Inferior parietal cortex (tissue), 1 donor: ENCODE measurements at regions not wholly inside any gene's neighbourhood (a gene's known extent, or its start where the extent isn't known, plus 50 kb on each side); places are given as distances from the start of the nearest gene placed in this dataset.
"Not testable (repeated sequence)": the region's sequence is repeated elsewhere in the genome, so short reads cannot be mapped to it uniquely, and the experiment has no call there.

Experiments
- DNase-seq: peaks from one replicate; pipeline ENCODE4 v3.0.0-alpha.2; 2016; ENCODE audit errors: extremely low spot score

DNA sequence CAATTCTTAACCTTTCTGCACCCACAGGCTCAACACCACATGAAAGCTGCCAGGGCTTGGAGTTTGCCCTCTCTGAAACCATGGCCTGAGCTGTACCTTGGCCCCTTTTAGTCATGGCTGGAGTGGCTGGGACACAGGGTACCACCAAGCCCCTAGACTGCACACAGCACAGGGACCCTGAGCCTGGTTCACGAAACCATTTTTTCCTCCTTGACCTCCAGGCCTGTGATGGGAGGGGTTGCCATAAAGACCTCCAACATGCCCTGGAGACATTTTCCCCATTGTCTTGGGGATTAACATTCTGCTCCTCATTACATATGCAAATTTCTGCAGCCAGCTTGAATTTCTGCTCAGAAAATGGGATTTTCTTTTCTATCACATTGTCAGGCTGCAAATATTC, 113.4 kb downstream of the XPNPEP1 start:
- DNase-seq = not testable (repeated sequence)

- DNase-seq = not testable (repeated sequence)
Measured at GRCh38 chr10:109801191-109801590, 122.1 kb downstream of the XPNPEP1 start.

DNA sequence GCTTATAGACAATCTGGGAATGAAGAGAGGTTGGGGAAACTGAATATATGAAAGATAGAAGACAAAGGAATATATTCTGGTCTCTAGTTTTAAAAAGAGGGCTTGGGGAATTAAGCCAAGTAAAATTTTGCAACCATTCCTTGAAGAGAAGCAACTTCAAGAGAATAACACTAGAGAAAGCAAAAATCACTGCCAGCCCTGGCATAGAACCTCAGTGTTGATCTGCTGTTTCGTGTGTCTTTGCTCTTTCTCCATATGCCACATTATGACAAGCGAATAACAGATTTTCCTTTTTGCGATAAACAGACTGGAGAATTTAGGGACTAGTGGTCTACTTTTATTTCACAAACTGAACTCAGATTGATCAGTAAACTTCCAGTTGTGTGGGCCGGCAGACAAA, 132.7 kb downstream of the XPNPEP1 start:
- DNase-seq = no peak

GRCh38 chr10:109784236-109784635, 139.1 kb downstream of the XPNPEP1 start:
- no peak for DNase-seq

DNA sequence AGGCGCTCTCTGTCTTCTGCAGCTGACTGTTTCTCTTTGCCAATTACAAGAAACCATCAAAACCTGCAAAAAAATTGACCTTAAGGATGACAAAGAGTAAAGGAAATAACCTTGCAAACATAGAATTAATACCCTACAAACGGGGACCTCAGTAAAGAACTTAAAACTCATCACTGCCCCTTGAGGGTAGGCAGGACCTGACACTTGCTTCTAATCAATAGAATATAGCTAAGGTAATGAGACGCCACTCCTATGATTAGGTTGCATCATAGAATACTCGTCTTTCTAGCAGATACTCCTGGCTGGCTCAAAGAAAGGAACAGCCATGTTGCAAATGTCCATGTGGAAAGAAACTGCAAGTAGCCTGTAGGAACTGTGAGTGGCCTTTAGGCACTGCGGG, 140.0 kb downstream of the XPNPEP1 start:
- no peak for DNase-seq

DNA sequence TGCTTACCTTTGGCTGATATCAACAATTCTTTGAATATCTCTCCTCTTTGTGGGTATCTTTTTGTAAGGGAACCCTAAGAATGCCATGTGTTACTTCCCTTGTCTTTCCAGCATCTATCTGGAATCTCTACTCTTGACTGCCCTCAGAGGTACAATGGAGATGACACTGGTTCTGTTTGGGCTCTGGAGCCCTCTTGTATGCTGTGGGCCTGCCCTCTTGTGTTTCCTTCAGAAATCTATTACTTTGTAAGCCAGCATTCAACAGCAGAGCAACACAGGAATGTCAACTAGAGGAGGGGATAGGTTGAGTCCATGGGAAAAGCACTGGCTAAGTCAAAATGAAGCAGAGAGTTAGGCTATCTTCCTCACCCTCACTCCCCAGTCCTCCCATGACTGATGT, 142.3 kb downstream of the XPNPEP1 start:
- no peak for DNase-seq

- no peak for DNase-seq
Measured at GRCh38 chr10:109778993-109779392, 144.3 kb downstream of the XPNPEP1 start.

GRCh38 chr10:109774121-109774440, 149.2 kb downstream of the XPNPEP1 start:
- no peak for DNase-seq

- DNase-seq = peak; percentile 61
Measured at GRCh38 chr10:109773288-109774120, 149.8 kb downstream of the XPNPEP1 start.

GRCh38 chr10:109770663-109771062, 152.6 kb downstream of the XPNPEP1 start:
- DNase-seq = no peak

DNA sequence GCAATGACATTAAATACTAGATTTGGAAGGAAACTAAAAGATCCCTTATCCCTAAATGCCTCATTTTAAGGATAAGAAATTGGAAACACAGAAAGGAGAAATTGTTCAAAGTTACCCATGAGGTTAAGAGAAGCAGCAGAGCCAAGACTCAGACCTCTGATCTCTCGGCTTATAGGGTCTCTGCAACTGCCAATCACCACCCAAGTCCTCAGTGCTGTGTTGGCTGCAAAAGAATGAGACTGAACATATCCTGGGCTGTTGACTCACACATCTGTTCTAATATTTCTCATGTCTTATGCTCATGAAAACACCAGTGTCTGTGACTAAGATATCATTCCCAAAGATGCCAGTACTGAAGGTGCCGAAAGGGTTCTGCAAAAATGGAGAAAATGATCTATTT, 153.3 kb downstream of the XPNPEP1 start:
- no peak for DNase-seq

GRCh38 chr10:109765838-109766237, 157.5 kb downstream of the XPNPEP1 start:
- DNase-seq = no peak

DNA sequence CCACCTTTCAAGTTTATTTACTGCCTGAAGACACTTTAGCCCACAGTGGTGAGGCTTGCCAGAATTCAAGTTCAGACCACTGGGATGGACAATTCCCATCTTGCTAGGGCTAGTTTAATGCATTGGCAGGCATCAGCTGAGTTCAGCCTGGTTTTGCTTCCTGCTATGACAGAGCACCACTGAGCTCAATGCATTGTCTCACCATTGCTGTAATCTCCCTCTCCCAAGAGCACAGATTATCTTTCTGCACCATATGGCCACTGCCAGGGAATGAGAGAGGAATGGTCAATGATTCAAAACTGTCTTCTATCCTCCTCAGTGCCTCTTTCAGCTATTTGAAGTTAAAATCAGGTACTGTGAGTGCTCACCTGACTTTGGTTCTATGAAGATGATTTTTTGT, 160.8 kb downstream of the XPNPEP1 start:
- DNase-seq = no peak

- DNase-seq = not testable (repeated sequence)
Measured at GRCh38 chr10:109757670-109758069, 165.6 kb downstream of the XPNPEP1 start.

DNA sequence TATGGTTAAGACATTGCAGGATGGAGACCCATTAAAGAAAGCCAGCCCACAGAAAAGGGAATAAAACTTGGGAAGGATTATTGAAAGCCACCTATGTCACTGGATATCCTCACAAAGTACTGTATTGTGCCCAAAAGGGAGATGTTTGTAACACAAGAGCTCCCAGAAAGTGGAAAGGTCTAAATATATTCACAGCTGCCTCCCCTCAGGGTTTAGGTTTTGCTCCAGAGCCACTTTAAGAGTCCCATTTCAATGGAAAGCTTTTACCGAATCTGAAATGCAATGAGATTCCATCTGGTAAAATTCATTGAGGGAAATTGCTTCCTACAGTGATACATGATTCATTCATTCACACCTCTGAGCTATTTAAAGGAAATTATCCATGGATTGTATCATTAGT, 176.4 kb downstream of the XPNPEP1 start:
- peak; percentile 26 for DNase-seq

DNA sequence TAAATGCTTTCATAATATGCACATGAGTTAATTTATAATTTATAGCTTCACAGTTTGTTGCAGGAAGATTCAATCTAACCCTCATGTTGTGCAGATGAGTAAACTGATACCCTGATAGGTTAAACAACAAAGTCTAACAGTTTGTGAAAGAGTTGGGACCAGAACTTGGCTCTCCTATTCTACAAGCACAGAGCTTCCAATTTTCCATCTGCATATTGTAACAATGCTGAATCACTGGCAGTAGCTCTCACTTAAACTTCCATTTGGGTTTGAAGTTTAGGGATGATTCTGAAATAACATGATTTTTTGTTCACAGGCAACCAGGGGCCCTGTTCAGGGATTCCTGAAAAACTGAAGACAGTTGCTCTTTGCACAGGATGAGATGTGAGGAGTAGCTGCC, 179.3 kb downstream of the XPNPEP1 start:
- DNase-seq = no peak

DNA sequence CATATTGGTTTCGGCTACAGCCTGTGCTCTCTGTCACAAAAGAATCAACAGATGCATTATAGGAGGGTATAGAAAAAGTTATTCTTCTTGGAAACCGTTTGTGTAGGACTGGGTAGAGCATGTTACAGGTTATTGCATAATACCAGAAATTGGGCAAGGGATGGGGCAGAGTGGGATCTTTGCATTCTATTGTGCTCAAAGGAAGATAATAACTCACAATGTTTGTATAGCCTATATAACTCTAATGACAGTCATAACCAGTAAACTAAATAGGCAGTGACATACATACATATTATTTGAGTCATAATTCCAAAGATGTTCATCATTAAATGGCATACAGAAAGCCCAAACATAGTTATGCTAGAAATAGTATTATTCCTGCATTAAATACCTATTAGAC, 179.7 kb downstream of the XPNPEP1 start:
- no peak for DNase-seq

GRCh38 chr10:109743146-109743545, 180.2 kb downstream of the XPNPEP1 start:
- DNase-seq = no peak

GRCh38 chr10:109741712-109742111, 181.6 kb downstream of the XPNPEP1 start:
- no peak for DNase-seq

DNA sequence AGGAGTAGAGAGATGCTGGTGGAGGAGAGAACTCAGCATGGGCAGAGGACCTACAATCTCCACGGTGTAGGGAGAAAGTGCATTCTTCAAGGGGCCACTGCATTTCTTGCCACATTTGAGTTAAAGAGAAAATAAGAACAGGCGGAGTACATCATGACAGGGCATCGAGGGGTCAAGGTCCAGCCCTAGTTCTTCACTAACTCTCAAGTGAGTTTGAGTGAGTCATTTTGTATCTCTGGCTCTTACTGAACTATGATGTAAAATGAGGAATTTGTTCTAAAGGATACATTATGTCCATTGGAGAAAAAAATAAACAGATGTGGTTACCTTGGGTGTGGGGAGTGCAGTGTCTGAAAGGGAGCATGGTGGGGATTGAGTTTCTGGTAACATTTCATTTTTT, 182.9 kb downstream of the XPNPEP1 start:
- DNase-seq = no peak

- no peak for DNase-seq
Measured at GRCh38 chr10:109737626-109738025, 185.7 kb downstream of the XPNPEP1 start.

DNA sequence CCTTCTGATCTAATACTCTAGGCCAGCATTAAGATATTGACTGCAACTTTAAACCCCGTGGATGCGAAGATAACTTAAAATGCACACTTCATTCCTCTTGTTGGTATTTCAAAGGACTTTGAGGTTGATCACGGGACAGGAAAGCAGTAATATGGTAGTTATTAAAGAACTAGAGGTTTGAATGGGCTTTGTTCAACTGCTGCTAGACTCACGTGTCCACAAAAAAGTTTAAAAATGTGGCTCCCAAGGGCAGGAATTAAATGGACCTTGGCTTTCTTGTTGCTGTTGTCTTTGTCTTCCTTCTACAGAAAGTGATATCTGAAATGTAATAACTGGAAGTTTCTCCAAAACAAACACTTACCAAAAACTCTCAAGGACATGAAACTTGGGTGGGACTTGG, 186.3 kb downstream of the XPNPEP1 start:
- no peak for DNase-seq

- DNase-seq = no peak
Measured at GRCh38 chr10:109735776-109736175, 187.5 kb downstream of the XPNPEP1 start.
